GM19023 (cell line): ENCODE measurements at regions not wholly inside any gene's neighbourhood (a gene's known extent, or its start where the extent isn't known, plus 50 kb on each side); places are given as distances from the start of the nearest gene placed in this dataset.
"Not testable (repeated sequence)": the region's sequence is repeated elsewhere in the genome, so short reads cannot be mapped to it uniquely, and the experiment has no call there.

Experiments
- ATAC-seq: cut with Tn5 transposase; IDR thresholded peaks from one replicate; pipeline ENCODE4 v1.9.1; 2021; ENCODE audit warnings: mild to moderate bottlenecking, moderate library complexity; ENCODE audit not compliant: unreplicated experiment

DNA sequence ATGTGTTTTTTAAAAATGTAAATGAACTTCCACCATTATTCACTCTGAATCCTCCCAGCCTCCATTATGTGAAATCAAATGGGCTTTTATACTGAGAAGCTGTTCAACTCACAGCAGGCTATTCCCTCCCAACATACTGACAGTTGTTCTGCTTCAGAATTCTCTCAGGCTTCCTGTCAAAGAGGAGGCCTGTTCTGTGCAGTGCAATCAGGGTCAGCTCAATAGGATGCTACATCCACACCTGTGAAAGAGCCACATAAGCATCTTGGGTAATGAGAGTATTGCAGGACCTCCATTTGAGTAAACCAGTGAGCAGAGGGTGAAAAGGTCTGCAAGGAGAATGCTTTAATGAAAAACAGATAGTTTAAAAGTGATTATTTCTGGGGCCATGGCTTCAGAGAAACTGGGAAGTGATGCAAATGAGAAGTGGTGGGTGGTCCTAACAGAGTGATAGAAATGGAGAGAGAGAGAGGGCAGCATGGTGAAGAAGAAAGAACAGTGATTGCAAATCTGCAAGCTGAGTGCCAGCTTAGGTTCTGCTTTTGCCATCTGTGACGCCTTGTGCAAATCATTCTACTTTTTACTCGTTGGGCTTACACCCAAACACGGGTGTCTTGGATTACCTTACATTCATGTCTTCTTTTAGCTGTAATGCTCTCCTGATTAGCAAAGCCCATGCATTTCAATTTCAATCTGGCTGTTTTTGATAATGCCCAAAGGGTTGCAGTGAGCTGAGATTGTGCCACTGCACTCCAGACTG lies 202.5 kb upstream of the NMUR2 start:
- ATAC-seq, result no peak

DNA sequence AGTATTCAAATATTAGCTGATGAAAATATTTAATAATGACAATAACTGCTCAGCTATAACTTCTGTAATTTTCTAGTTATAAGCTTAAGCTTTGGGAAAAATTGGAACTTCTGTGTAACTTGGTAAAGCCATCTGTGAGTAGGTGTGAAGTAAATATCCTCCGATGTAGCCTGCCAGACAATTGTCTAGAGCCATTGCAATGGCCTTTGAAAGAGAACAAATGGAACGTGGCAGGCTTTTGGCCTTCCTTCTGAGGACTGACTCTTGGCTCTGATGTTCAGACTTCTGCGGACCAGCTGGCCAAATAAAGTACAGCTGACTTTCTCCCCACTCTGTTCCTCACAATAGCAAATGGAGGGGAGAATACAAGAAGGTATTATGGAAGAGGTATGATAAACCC lies 203.4 kb upstream of the NMUR2 start:
- no peak for ATAC-seq

DNA sequence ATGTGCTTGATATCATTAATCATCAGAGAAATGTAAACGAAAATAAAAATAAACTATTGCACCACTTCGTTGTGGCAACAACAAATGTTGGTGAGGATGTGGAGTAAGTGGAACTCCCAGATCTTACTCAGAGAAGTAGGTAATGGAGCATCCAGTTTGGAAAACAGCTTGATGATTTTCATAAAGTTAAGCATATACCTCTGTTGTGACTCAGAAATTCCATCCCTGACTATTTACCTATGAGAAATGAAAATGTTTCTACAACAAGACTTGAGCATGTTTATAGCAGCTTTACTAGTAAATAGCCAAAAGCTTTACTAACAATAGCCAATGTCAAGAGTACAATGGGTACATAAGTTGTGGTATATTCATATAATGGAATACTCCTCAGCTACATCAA lies 214.7 kb upstream of the NMUR2 start:
- ATAC-seq, result no peak

DNA sequence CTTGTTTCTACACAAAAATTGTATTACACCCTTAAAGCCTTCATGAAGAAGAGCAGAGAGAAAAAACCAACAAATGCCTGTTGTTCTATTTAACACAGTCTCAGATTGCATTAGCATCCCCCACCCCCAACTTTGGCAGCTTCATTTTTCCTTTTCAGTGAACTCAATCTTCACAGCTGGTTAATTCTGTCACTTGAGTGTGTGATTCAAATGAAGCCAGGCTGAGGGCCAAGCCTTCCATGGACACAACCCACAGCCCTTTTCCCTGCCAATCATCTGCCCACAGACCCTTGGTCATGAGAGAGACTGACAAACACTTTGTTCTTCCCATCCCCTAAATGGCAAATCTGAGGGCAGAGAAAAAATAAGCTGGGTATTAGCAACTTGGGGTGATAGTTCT lies 217.5 kb upstream of the NMUR2 start:
- no peak for ATAC-seq

DNA sequence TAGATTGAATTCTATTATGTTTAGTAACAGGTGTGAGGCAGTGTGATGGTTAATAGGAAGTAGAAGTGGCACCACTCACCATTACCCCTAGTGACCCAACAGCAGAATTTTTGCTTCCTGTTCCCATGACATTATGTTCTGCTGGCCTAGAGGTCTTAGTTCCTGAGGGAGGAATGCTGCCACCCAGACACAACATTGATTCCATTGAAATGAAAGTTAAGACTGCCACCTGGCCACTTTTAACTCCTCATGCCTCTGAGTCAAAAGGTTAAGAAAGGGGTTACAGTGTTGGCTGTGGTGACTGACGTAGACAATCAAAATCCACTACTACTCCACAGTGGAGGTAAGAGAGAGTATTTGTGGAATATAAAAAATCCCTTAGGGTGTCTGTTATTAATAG lies 218.9 kb upstream of the NMUR2 start:
- ATAC-seq, result no peak

DNA sequence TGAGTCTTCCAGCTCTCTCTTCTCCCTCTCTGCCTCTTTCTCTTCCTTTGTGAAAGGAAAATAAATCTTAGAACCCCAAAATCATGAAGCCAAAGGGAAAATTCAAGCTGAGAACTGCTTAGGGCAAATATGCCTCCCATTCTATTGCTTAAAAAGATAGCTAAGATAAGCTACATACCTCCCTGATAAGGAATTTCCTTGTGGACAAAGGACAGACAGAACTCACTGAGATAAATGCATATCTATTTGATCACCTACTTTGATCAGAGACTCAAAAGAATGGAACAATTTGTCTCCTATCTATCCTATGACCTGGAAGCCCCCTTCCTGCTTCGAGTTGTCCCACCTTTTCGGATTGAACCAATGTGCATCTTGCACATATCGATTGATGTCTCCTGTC lies 220.6 kb upstream of the NMUR2 start:
- no peak for ATAC-seq

DNA sequence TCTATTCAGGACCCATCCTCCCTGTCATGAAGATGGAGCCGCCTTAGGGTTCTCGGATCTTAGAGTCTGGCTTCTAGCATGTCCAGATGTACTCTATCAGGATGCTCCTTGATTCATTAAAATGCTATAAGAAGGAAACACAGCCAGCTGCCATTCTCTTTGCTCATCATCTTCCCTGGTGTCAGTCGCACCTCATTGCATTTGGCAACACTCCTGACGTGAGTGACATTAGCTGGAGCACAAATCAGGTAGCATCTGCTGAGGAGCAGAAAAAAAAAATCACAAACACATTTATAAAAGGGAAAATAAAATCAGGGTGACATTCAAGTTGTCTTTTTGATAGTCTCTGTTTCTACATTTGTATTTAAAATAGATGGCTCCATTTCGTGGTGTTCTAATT lies 226.1 kb upstream of the NMUR2 start:
- no peak for ATAC-seq

DNA sequence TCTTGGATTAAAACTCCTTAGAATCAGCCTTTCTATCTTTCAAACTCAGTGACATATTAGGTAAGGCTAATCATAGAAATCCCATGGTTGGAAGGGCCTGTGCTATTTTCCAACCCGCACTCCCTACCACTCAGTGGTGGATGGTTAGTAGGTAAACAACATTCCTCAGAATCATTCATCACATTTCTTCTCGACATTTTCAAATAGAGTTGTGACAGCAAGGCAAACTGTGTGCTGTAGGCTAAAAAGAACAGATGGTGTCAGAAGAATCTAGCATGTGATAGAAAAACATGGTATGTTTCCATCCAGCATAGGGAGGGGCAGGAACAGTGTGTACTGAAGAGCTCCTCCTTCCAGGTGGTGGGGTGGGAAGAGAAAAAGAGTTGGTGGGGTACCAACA lies 227.3 kb upstream of the NMUR2 start:
- ATAC-seq, result no peak

DNA sequence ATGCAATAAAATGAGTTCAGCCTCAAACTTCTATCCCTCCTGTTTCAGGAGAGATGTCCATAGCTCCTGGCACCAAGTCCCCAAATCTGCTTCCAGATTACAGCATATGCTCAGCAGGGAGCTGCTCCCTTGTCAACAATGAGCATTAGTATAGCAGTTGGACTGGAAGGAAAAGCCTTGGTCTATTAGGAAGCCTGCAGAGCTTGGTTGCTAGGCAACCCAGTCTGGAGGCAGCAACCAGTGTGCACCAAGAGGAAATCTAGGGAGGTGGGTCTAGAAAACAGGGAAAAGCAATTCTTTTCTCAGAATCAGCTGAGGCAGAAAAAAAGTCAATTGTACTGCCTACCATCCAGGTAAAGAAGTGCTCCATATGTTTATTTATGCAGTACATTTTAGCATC lies 229.5 kb upstream of the NMUR2 start:
- no peak for ATAC-seq

DNA sequence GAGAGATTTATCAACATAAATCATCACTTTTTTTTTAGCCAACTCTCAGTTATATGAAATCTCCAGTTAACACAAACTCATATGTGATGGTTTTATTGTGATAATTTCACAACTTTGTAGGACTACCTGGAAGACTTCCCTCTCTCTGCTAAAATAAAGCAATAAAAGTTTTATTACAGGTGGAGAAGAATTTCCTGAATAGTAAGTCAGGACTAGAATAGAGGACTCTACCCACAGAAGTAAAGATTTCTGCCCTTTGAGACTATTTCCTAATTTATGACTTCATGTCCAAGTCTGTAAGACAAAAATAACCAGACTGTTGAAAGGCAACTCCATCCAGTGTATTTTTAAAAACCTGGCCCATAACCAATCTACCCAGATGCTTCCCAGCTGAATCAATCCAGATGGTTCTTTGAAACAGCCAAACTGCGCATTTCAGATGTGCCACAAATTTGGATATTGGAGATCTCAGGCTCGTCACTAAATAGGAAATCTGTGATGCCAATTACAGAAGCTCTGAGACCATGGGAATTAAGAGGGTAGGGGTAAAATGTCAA lies 234.0 kb upstream of the NMUR2 start:
- no peak for ATAC-seq

DNA sequence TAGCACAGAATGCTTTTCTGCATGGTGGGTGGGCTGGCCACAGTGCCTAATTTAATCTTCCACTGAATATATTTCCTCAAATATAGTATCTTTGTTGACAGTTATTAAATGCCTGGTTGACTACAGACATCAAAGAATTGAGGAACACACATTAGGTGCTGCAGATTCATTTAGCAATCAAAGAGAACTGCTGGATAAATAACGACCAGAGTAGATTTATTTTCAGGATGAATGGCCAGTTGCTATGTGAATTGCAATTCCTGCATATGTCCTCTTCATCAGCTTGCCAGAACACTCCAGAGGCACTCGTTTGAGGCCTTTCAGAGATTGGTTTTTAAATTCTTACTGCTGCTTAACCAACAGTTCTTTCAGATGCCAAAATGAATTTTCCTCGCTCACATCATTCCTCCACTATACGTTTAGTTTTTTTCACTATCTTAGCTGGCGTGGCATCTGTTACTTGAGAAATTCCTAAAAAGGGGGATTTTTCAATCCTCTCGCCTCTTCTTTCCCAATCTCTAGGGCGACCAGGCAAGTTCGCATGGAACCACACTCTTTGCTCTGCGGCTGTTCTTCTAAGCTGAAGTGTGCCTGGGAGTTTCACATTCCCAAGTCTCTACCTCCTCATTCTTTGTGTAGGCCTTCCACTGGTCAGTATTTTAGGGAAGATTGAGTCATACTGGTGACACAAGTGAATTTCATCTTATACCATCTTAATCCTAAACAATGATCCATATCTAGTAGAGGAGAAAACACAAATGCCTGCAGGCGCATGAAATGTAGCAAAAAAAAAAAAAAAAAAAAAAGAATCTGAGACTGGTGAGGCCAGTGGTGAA lies 237.1 kb upstream of the NMUR2 start:
- no peak for ATAC-seq

DNA sequence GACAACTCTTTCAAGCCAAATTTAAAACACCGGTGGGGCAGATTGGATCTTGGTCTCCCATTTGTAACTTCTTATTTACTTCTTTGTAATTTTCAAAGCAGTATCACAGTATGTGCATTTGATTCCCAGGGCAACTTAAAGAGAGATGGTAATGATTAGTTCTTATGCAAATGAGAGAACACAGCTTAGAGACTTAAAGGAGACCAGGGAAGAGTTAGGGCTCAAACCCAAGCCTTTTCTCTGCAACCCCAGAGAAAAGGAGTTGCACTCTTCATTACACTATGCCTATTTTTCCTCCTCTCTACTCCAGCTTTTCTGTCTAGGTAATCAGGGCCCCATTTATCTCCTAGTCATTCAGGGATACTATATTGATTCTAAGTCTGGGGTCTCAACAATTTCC lies 237.8 kb upstream of the NMUR2 start:
- no peak for ATAC-seq

DNA sequence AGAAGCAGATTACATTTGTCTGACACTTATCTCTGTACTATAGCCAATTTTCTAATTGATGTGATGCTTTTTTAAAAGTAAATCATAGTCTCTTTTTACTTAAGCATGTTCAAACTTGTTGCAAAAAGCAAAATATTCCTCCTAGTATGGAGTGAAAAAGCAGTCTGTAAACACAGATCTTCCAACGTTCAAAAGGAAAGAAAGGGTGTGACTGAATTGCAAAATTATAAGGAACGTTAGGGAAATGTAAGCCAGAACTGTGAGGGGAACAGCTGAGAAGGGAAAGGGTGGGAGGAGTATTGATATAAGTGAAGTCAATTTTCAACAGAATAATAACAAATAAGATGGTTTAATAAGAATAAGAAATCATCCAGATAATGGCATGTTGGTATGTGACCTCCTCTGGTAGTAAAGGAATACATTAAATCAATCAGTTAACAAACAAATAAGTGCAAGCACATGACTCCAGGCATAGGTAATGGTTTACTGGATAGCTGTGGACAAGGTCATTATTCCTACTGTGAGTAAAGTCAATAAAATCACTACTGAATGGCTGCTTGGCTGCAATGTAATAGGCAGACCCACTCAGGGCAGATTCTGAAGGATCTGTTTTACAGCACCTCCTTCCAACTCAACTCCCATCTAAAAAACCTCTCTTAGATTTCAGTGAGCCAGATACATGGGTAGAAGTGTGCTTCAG lies 239.1 kb upstream of the NMUR2 start:
- ATAC-seq, result no peak

DNA sequence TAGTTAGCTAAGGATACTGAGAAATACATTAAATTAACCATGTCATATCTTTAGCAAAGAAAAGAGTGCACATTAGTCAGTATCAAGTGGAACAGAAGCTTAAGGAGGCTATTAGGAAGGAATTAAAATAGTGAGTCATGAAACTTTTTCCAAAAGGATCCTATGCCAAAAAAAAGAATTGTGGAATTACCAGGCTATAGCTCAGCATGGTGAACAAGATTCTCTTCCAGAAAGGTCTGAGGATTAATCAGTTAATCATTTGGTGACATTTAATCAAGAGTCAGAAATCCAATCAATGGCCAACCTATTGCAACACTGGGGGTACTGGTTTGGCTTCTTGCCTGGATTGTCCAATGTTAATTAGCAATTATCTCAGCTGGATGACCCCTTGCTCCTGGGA lies 244.5 kb upstream of the NMUR2 start:
- no peak for ATAC-seq

DNA sequence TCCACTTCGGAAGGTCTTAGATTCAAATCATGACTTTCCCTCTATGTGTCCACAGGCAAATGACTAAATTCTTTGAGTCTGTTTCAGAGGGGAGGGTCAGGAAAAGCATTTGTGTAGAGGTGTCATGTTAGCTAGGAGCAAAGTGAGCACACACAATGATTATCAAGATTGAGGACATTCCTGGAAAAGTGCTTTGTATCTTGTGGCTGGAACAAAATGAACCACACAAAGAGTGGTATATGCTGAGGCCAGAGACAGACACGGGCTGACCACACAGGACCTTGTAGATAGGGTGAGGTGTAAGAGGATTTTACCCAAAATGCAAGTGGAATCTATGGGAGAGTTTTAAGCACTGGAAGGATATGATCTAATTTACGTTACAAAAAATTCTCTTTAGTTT lies 245.3 kb upstream of the NMUR2 start:
- ATAC-seq, result no peak

DNA sequence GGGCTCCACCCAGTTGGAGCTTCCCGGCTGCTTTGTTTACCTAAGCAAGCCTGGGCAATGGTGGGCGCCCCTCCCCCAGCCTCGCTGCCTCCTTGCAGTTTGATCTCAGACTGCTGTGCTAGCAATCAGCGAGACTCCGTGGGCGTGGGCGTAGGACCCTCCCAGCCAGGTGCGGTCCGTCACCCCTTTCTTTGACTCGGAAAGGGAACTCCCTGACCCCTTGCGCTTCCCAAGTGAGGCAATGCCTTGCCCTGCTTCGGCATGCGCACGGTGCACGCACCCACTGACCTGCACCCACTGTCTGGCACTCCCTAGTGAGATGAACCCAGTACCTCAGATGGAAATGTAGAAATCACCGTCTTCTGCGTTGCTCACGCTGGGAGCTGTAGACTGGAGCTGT lies 254.4 kb upstream of the NMUR2 start:
- not testable (repeated sequence) for ATAC-seq

DNA sequence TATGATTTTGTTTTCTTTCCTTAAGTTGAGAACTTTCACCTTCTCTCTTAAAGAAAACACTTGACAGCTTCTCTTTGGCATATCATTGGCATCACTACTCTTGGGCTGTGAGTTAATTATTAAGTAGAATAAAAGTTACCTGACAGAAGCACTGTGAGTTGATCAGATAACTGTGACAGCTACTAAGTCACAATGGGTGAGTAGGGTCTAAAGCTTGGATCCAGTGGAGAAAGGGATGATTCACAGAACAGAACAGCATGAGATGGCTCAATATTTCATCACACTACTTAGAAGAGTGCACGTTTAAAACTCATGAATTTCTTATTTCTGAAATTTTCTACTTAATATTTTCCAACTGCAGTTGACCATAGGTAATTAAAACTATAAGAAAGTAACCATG lies 268.5 kb upstream of the NMUR2 start:
- ATAC-seq, result no peak

DNA sequence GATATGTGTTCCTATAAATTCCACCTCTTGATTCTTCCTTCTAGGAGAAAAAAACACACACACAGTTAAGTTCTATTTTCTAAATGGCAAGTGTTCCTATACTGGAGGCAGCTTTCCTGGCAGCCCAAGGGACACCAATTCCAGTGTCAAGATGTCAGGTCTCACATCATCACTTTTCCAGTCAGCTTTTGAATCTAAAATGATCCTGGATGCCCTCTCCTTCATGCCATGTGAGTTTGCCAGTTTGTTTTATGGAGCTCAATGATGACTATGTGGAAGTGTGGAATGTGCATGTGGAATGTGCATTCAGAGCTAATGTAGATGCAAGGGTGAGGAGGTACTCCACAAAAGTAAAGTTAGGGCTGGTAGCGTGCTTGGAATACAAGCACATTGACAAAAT lies 269.3 kb upstream of the NMUR2 start:
- no peak for ATAC-seq

DNA sequence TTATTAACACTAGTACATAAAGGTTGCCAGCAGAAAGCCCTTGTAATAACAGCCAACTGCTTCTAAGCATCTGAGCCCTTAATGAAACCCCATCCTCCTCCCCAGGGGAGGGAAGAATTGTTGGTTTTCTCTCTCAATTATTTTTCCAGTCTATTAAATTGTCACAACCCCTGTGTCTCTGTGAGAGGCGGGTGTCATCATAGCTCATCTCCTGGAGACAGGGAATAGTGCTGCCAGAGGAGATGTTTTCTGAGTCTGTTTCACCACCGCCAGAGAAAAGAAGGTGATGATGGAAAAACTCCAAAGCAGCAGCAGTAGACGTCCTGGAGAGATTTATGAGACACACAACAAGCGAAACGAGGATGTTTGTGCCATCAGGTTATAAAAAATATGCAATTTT lies 271.1 kb upstream of the NMUR2 start:
- ATAC-seq, result no peak

DNA sequence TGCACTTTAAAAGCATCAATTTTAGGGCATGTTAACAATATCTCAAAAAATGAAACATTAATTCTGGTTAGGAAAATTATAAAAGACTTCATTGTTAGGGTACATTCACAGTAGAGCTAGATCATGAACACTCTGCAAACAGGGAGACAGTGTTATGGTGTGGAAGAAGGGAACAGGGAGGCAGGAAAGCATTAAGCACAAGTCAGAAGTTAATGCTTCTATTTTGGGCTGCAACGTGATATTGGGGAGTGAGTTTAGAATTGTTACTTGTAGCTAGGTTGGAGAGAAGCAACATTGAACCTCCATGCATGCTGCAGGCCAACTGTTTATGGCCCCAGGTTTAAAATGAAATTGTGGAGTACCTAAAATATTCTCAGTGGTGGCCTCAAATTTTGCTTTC lies 278.1 kb upstream of the NMUR2 start:
- ATAC-seq, result no peak

DNA sequence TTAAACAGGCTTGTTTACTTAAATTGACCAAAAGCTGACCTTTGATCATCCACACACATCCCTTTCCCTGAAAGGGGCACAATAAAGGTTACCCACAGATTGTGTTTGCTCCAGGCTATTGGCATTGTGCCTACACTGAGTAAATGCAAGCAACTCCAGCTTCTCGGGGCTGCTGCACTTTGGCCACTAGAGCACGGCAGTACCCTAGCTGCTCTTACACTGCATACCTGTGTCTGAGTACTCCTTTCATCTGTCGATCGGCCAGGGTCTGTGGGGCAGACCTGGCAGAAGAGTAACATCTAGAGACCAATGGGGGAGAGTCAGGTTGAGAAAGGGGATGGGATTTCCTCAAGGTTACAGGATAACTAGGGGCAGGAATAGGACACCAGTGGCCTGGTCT lies 281.9 kb upstream of the NMUR2 start:
- no peak for ATAC-seq
